Upper lobe of right lung (tissue), 1 donor: ENCODE measurements at regions not wholly inside any gene's neighbourhood (a gene's known extent, or its start where the extent isn't known, plus 50 kb on each side); places are given as distances from the start of the nearest gene placed in this dataset.

Experiments
- ATAC-seq: fragments of 200-7000 bp; cut with Tn5 transposase; one replicate; pipeline ENCODE4 v1.9.1; 2020; ENCODE audit warnings: mild to moderate bottlenecking, moderate library complexity
- DNase-seq: peaks from one replicate; pipeline ENCODE4 v3.0.0-alpha.2; 2020
- H3K27ac ChIP-seq: fragments of 200-600 bp; one replicate; pipeline ENCODE4 v1.8.0; 2022
- H3K27me3 ChIP-seq: fragments of 200-600 bp; one replicate; pipeline ENCODE4 v1.8.0; 2022; ENCODE audit warnings: mild to moderate bottlenecking
- H3K36me3 ChIP-seq: fragments of 200-600 bp; one replicate; pipeline ENCODE4 v1.8.0; 2022
- H3K4me1 ChIP-seq: fragments of 200-600 bp; one replicate; pipeline ENCODE4 v1.8.0; 2022
- H3K4me3 ChIP-seq: fragments of 200-600 bp; one replicate; pipeline ENCODE4 v1.8.0; 2022; ENCODE audit warnings: mild to moderate bottlenecking
- H3K9me3 ChIP-seq: fragments of 200-600 bp; one replicate; pipeline ENCODE4 v1.8.0; 2022
- CTCF ChIP-seq: fragments of 200-600 bp; IDR thresholded peaks from one replicate; pipeline ENCODE4 v1.8.0; 2022; ENCODE audit warnings: antibody characterized with exemption
- intact Hi-C: fragments of 100-400 bp; cut with DNase I; formaldehyde crosslinking; loops from one replicate; pipeline ENCODE4 v1.11.0; 2022
- donor health status: DM: no; HTN: yes; CAD: no; lungs with severe emphysema.

DNA sequence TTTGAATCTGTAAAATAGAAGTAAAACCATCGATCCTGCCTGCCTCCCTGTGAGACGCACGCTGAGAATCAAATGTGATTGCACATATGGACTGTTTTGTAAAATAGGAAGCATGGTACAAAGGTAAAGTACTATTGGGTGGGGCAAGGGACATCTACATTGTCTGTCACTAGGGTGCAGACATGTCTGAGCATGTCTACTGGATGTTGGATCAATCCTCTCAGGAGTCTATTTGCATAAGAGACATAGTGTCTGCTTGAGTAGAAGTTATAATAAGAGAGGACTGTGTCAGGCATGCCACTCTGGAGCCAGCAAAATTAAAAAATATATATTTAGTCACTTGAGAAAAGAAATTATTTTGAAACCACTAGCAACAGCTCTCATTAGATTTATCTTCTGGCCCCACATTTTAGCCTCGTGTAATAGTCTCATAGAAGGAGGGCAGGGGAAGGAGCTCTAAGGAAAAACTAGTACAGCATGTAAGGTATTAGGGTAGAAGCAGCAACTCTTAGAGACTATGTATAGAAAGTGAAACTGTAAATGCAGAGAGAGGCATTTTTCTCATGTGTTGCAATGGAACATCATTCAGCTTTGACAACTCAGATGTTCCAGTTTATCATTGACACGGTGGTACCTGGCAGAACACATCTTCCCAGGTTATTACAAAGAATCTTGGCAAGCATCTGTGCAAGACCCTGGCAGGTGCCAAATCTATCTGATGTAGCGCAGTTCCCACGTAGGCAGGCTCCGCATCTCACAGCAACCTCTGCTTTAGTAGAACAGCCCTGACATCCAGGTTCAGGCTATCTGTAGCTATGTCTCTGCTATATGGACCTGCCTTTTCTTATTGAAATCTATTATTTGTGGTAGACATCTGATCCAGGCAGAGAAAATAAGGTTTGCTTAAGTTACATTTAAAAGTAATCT lies 85.2 kb upstream of the CHL1 start:
- Histone ChIP-seq H3K9me3 (no peaks in the 10 kb centered on the region), H3K27ac (no peak overlapping the region), H3K4me3 (no peak overlapping the region), H3K27me3 (no peaks in the 10 kb centered on the region), H3K4me1 (no peaks in the 10 kb centered on the region), H3K36me3 (no peaks in the 10 kb centered on the region)
- ATAC-seq (no peak), DNase-seq (no peak)
- no peak for TF ChIP-seq CTCF
- intact Hi-C loops, result no loop called here

- no peak for DNase-seq
- H3K4me3 ChIP-seq, result no peak overlapping the region
- H3K9me3 ChIP-seq, result no peaks in the 10 kb centered on the region
- no peaks in the 10 kb centered on the region for H3K27me3 ChIP-seq
- H3K27ac ChIP-seq, result no peak overlapping the region
- no peak for TF ChIP-seq CTCF
- no peaks in the 10 kb centered on the region for H3K4me1 ChIP-seq
- intact Hi-C loops, result no loop called here
- no peaks in the 10 kb centered on the region for H3K36me3 ChIP-seq
- no peak for ATAC-seq
Measured at GRCh38 chr3:112773-113172, 83.8 kb upstream of the CHL1 start.

DNA sequence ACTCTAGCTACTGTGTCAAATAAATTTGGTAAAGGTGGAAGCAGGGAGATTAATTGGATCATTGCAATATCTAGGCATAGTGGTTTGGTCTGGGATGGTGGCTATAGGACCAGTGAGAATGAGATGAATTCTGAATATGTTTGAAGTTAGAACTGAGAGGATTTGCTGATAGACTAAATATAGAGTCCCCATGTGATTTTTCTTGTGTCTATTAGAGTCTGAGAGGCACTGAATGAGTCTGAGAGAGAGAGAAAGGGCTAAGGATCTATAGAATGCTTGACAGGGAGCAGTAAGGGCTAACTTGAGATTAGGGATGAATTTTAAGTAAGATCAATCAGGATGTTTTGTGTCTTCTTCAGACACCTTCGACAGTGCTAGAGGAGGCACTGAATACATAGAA lies 77.9 kb upstream of the CHL1 start:
- DNase-seq, result no peak
- intact Hi-C loops, result no loop called here
- Histone ChIP-seq H3K4me3 (no peak overlapping the region), H3K36me3 (no peaks in the 10 kb centered on the region), H3K9me3 (no peaks in the 10 kb centered on the region), H3K27ac (no peak overlapping the region), H3K27me3 (no peaks in the 10 kb centered on the region), H3K4me1 (no peaks in the 10 kb centered on the region)
- no peak for ATAC-seq
- no peak for TF ChIP-seq CTCF

DNA sequence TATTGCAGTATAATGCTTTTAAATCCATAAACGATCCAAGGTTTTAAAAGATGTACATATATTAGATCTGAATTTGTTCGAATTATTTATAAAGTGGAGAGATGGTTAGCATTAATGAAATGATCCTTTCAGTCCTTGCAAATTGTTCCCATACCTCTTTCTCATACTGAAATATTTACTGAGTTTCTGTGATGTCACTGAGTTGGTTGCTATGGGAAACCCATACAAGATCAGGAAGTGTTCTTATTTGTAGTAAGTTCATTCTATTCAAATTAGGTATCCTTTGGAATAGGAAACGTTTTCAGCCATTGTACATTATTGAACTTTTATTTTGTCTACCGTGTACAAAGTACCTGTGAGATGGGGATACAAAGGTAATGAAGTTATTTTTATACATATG lies 73.2 kb upstream of the CHL1 start:
- TF ChIP-seq CTCF, result no peak

GRCh38 chr3:124557-125179 lies 71.9 kb upstream of the CHL1 start:
- DNase-seq (no peak), ATAC-seq (no peak)
- no peak for TF ChIP-seq CTCF
- Histone ChIP-seq H3K27me3 (no peaks in the 10 kb centered on the region), H3K9me3 (no peaks in the 10 kb centered on the region), H3K4me3 (no peak overlapping the region), H3K4me1 (no peaks in the 10 kb centered on the region), H3K36me3 (no peaks in the 10 kb centered on the region), H3K27ac (no peak overlapping the region)
- intact Hi-C loops, result no loop called here

More for the DNA sequence above, 73.2 kb upstream of the CHL1 start:
- intact Hi-C loops, result no loop called here
- Histone ChIP-seq H3K4me1 (no peaks in the 10 kb centered on the region), H3K36me3 (no peaks in the 10 kb centered on the region), H3K9me3 (no peaks in the 10 kb centered on the region), H3K4me3 (no peak overlapping the region), H3K27me3 (no peaks in the 10 kb centered on the region), H3K27ac (no peak overlapping the region)
- no peak for ATAC-seq
- DNase-seq, result no peak
